Gastrocnemius medialis (tissue), 4 donors: ENCODE measurements at regions not wholly inside any gene's neighbourhood (a gene's known extent, or its start where the extent isn't known, plus 50 kb on each side); places are given as distances from the start of the nearest gene placed in this dataset.

Experiments
- CTCF ChIP-seq, 5 experiments: fragments of 450-650 bp in 3 of 5; fragments of 200-600 bp in 2 of 5; sonication (generic) in 2 of 5; IDR thresholded peaks in 4 of 5; conservative IDR thresholded peaks in 1 of 5; 1 replicate in 4 of 5; 2 replicates in 1 of 5; pipeline ENCODE4 v1.5.1; 2016 to 2019; ENCODE audit warnings: antibody characterized with exemption in 5 of 5, mild to moderate bottlenecking in 3 of 5, moderate library complexity in 3 of 5
- POLR2A ChIP-seq, 2 donors: fragments of 450-650 bp; IDR thresholded peaks; one replicate each; pipeline ENCODE4 v1.6.1; 2017; ENCODE audit warnings: antibody characterized with exemption in 2 of 2, mild to moderate bottlenecking in 2 of 2, moderate library complexity in 2 of 2

GRCh38 chr2:150544731-150545130 is 57.3 kb upstream of the RND3 start:
- TF ChIP-seq CTCF (IDR thresholded peaks at IDR 0.05 in 4 of 5, conservative IDR thresholded peaks at IDR 0.05 in 1 of 5) (no peak), POLR2A (IDR thresholded peaks at IDR 0.05) (no peak)
